ENCODE measurements at regions not wholly inside any gene's neighbourhood (a gene's known extent, or its start where the extent isn't known, plus 50 kb on each side); places are given as distances from the start of the nearest gene placed in this dataset.

DNA sequence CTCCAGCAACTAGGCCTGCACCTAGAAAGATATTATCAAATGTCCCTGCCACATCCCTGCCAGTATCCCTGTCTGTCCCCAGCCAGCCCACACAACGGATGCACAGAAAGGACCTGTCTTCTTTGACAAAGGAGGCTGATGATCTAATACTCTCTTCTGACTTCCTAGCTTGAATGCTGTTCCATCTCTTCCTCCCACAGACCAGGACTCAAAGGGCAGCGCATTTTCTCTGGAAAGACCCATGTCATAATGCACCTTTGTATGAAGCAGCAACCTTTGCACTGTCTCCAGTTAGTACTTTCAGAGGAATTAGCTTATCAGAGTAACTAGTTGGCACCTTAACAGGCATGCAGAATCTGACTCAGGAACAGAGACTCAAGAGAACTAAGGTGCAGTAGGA is 53.3 kb upstream of the TAF8 start:
- Histone ChIP-seq H4K20me1 (ENCODE audit: insufficient read depth, low read length, poor library complexity, severe bottlenecking) (no peaks in the 10 kb centered on the region), H3F3A (ENCODE audit: low read depth) (no peaks in the 10 kb centered on the region), H3K27me3 (ENCODE audit: insufficient read depth, low read length, poor library complexity, severe bottlenecking) (no peaks in the 10 kb centered on the region), H3K36me3 (ENCODE audit: insufficient read depth, low read length) (no peaks in the 10 kb centered on the region), H3K9me3 (ENCODE audit: insufficient read depth, low read depth, low read length) (no peaks in the 10 kb centered on the region), H3K4me1 (ENCODE audit: insufficient read depth, low read length, poor library complexity, severe bottlenecking) (peaks cover 8% of the 10 kb centered on the region), H2AFZ (ENCODE audit: low read length) (peak overlapping the region; percentile 19; the same call in 1 of the 2 replicates), H3K79me2 (ENCODE audit: insufficient read depth, low read length) (no peaks in the 10 kb centered on the region), H3K4me3 (ENCODE audit: low read length, poor library complexity, severe bottlenecking) (no peak overlapping the region), H3K9ac (ENCODE audit: low read depth, low read length, poor library complexity, severe bottlenecking) (no peak overlapping the region), H3K4me2 (ENCODE audit: low read depth, low read length, poor library complexity, severe bottlenecking) (no peak overlapping the region), H3K9me2 (replicated peaks; ENCODE audit: low read depth, low read length) (no peaks in the 10 kb centered on the region)
- TF ChIP-seq EZH2phosphoT487 (IDR thresholded peaks at IDR 0.05; ENCODE audit: borderline replicate concordance): no peak
- TF ChIP-seq, protein P1, sequence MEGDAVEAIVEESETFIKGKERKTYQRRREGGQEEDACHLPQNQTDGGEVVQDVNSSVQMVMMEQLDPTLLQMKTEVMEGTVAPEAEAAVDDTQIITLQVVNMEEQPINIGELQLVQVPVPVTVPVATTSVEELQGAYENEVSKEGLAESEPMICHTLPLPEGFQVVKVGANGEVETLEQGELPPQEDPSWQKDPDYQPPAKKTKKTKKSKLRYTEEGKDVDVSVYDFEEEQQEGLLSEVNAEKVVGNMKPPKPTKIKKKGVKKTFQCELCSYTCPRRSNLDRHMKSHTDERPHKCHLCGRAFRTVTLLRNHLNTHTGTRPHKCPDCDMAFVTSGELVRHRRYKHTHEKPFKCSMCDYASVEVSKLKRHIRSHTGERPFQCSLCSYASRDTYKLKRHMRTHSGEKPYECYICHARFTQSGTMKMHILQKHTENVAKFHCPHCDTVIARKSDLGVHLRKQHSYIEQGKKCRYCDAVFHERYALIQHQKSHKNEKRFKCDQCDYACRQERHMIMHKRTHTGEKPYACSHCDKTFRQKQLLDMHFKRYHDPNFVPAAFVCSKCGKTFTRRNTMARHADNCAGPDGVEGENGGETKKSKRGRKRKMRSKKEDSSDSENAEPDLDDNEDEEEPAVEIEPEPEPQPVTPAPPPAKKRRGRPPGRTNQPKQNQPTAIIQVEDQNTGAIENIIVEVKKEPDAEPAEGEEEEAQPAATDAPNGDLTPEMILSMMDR (conservative IDR thresholded peaks at IDR 0.05; ENCODE audit: low read length): no peak

DNA sequence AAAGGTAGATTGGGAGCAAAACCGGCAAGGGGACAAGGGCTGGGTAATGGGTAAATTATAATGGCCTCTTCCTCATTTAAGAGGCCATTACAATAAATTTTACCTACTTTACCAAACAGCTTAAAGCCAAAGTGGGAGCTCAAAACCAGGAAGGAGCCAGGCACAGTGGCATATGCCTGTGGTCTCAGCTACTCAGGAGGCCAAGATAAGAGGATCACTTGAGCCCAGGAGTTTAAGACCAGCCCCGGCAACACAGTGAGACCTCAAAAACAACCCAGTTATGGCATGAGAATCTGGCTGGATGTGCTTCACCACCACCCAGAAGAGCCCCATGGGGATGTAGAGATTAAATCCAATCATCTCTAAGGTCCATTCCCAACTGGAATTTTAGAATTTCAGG is 52.9 kb upstream of the TAF8 start:
- no peak overlapping the region for H3K4me3 ChIP-seq (ENCODE audit: low read length, poor library complexity, severe bottlenecking)
- H3K4me1 ChIP-seq (ENCODE audit: insufficient read depth, low read length, poor library complexity, severe bottlenecking): peaks cover 8% of the 10 kb centered on the region
- H3K27me3 ChIP-seq (ENCODE audit: insufficient read depth, low read length, poor library complexity, severe bottlenecking): no peaks in the 10 kb centered on the region
- H3K9ac ChIP-seq (ENCODE audit: low read depth, low read length, poor library complexity, severe bottlenecking): no peak overlapping the region
- H3K9me2 ChIP-seq (replicated peaks; ENCODE audit: low read depth, low read length): no peaks in the 10 kb centered on the region
- no peaks in the 10 kb centered on the region for H3K36me3 ChIP-seq (ENCODE audit: insufficient read depth, low read length)
- peak overlapping the region; percentile 19; the same call in 1 of the 2 replicates for H2AFZ ChIP-seq (ENCODE audit: low read length)
- no peaks in the 10 kb centered on the region for H3K9me3 ChIP-seq (ENCODE audit: insufficient read depth, low read depth, low read length)
- no peaks in the 10 kb centered on the region for H3F3A ChIP-seq (ENCODE audit: low read depth)
- no peaks in the 10 kb centered on the region for H3K79me2 ChIP-seq (ENCODE audit: insufficient read depth, low read length)
- TF ChIP-seq, protein P1 (conservative IDR thresholded peaks at IDR 0.05; ENCODE audit: low read length): no peak
- TF ChIP-seq EZH2phosphoT487 (IDR thresholded peaks at IDR 0.05; ENCODE audit: borderline replicate concordance): no peak
- H3K4me2 ChIP-seq (ENCODE audit: low read depth, low read length, poor library complexity, severe bottlenecking): no peak overlapping the region
- no peaks in the 10 kb centered on the region for H4K20me1 ChIP-seq (ENCODE audit: insufficient read depth, low read length, poor library complexity, severe bottlenecking)

All from Loucy (cell line).